ENCODE measurements at regions not wholly inside any gene's neighbourhood (a gene's known extent, or its start where the extent isn't known, plus 50 kb on each side); places are given as distances from the start of the nearest gene placed in this dataset.

GRCh38 chr9:89655990-89656657 lies 51.3 kb downstream of the GADD45G start:
- H3K4me3 ChIP-seq (ENCODE audit: low read length), result no peak overlapping the region
- no peak for TF ChIP-seq ZNF274 (IDR thresholded peaks at IDR 0.05; ENCODE audit: low read depth, low read length)

GRCh38 chr9:89657295-89657694 lies 52.5 kb downstream of the GADD45G start:
- no peak overlapping the region for H3K4me3 ChIP-seq (ENCODE audit: low read length)
- no peak for TF ChIP-seq ZNF274 (IDR thresholded peaks at IDR 0.05; ENCODE audit: low read depth, low read length)

DNA sequence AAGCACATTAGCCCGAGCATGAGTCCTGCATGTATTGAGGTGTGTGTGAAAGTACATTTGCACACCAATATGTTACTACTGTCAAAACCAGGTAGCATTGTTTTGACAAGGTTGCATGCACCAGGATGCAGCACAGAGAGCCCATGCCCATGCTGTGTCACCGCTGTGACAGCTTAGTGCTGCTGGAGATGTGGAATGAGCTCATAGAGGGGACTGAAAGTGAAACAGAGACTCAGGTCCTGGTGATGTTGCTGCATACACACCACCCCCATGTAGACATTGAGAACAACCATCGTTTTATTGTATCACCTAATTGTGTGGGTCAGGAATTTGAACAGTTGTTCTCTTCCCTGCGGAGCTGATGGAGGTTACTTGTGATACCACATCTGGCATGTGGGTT lies 53.0 kb downstream of the GADD45G start:
- H3K4me3 ChIP-seq (ENCODE audit: low read length), result no peak overlapping the region
- no peak for TF ChIP-seq ZNF274 (IDR thresholded peaks at IDR 0.05; ENCODE audit: low read depth, low read length)

DNA sequence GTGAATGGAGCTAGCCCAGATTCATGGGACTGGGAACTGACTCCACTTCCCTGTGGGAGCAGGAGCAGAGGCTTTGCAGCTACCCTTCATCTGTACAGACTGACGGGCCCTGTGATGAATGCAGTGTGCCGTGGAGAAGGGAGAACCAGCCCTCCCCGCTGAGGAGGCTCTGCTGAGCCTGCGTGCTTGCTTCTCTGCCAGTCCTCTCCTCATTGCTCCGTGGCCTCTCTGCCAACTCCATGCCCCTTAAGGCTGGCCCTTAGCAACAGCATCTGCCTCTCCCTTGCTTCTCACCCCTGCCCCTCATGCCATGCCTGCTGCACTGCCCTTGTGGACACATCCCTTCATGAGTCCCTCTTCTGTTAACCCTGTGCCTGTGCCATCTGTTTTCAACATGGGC lies 53.6 kb downstream of the GADD45G start:
- H3K4me3 ChIP-seq (ENCODE audit: low read length), result no peak overlapping the region
- no peak for TF ChIP-seq ZNF274 (IDR thresholded peaks at IDR 0.05; ENCODE audit: low read depth, low read length)

- no peak for TF ChIP-seq ZNF274 (IDR thresholded peaks at IDR 0.05; ENCODE audit: low read depth, low read length)
- no peak overlapping the region for H3K4me3 ChIP-seq (ENCODE audit: low read length)
Observed at GRCh38 chr9:89658931-89659330, 54.1 kb downstream of the GADD45G start.

GRCh38 chr9:89659473-89659872 lies 54.7 kb downstream of the GADD45G start:
- no peak overlapping the region for H3K4me3 ChIP-seq (ENCODE audit: low read length)
- TF ChIP-seq ZNF274 (IDR thresholded peaks at IDR 0.05; ENCODE audit: low read depth, low read length), result no peak

- TF ChIP-seq ZNF274 (IDR thresholded peaks at IDR 0.05; ENCODE audit: low read depth, low read length), result no peak
- no peak overlapping the region for H3K4me3 ChIP-seq (ENCODE audit: low read length)
Observed at GRCh38 chr9:89659891-89660685, 55.3 kb downstream of the GADD45G start.

GRCh38 chr9:89661391-89661949 lies 56.7 kb downstream of the GADD45G start:
- H3K4me3 ChIP-seq (ENCODE audit: low read length), result no peak overlapping the region
- no peak for TF ChIP-seq ZNF274 (IDR thresholded peaks at IDR 0.05; ENCODE audit: low read depth, low read length)

- no peak overlapping the region for H3K4me3 ChIP-seq (ENCODE audit: low read length)
Observed at GRCh38 chr9:89661956-89662717, 57.3 kb downstream of the GADD45G start.

GRCh38 chr9:89662718-89663613 lies 58.2 kb downstream of the GADD45G start:
- no peak for TF ChIP-seq ZNF274 (IDR thresholded peaks at IDR 0.05; ENCODE audit: low read depth, low read length)
- H3K4me3 ChIP-seq (ENCODE audit: low read length), result no peak overlapping the region

More at GRCh38 chr9:89661956-89662717, 57.3 kb downstream of the GADD45G start:
- TF ChIP-seq ZNF274 (IDR thresholded peaks at IDR 0.05; ENCODE audit: low read depth, low read length), result no peak

DNA sequence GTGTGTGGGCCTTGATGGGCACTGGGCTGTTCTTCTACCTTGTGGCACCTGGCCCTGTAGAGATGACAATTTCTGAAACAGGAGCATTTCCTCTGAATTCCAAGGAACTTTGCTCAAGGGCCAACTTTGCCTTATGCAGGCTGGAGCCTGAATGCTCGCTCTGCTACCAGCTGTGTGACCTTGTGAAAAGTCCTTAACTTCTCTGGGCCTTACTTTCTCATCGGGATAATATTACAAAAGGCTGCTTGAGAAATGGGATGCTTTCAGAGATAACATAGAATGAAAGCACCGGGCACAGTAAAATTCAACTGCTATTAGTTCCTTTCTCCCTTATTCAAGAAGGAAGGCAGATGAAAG lies 58.8 kb downstream of the GADD45G start:
- no peak overlapping the region for H3K4me3 ChIP-seq (ENCODE audit: low read length)
- TF ChIP-seq ZNF274 (IDR thresholded peaks at IDR 0.05; ENCODE audit: low read depth, low read length), result no peak

- TF ChIP-seq ZNF274 (IDR thresholded peaks at IDR 0.05; ENCODE audit: low read depth, low read length), result no peak
- H3K4me3 ChIP-seq (ENCODE audit: low read length), result no peak overlapping the region
Observed at GRCh38 chr9:89664010-89664409, 59.2 kb downstream of the GADD45G start.

DNA sequence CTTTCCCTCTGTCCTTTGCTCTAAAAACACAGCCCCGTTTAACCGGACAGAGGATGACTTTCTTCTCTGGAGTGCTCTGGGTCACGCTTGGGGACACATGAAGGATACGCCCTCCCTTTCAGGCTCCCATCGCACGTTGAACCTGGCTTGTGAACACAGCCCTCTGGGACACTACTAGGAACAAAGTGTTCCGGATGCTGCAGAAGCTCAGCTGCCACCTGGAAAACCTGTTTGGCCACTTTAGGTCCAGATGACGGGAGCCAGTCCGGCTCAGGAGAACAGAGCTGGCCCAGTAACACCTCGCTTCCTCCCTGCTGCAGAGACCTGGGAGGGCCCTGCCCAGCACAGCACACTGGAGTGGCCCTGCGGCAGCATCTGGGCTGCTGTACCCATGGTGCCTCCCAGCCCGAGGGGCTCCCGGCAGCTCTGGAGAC lies 60.1 kb downstream of the GADD45G start:
- H3K4me3 ChIP-seq (ENCODE audit: low read length), result no peak overlapping the region
- no peak for TF ChIP-seq ZNF274 (IDR thresholded peaks at IDR 0.05; ENCODE audit: low read depth, low read length)

All from GM08714 (cell line).